NCI-H774 (cell line): ENCODE measurements at regions not wholly inside any gene's neighbourhood (a gene's known extent, or its start where the extent isn't known, plus 50 kb on each side); places are given as distances from the start of the nearest gene placed in this dataset.

Experiments
- DNase-seq: peaks from one replicate; lab custom pipeline; 2025; lab: John Stamatoyannopoulos, UW

DNA sequence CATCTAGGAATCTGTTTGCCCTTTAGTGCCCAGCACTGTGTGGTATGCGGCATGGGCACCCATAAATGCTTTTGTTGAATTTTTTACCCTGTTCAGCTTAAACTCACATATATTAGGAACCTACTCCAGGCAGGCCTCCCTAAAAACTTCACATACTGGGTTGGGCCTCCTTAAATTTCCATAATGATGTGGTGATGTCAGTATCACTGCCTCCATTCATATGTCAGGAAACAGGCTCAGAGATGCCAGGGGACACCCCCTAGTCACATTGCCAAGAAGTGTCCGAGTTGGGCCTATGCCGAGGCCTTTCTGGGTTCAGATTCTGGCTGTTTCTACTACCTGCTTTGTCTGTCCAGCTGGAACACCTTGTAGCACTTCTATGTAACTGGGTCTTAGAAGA, 55.7 kb upstream of the RUNX3 start:
- DNase-seq = no peak

DNA sequence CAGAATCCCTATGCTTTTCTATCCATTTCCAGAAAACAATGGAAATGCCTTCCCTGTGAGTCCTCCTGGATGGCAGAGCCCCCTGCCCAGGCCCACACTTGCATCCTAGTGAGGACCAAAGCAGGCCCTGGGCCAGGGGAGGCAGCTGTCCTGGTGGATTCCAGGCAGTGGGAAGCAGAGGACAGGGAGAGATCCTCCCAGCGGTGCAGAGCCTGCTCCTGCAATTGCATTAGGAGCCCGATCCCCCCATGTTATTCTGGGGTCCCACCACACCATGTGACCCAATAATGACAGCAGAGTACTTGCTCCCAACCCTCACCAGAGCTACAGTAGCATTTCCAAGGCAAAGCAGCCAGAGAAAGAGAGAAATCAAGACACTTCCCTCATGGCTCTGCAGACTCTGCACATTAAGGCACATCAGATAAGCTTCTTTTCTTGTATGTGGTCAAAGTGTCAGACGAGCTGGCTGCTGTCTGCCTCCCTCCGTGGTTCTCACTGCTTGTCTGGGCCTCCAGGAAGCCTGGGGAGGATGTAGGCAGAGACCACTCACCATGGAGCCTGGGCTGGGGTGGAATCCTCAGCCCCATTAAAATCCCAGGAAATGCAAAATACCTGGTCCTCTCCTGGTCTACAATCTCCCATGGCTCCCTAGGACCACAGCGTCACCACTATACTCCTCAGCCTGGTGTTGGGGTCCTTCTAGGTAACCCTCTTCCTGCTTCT, 54.9 kb upstream of the RUNX3 start:
- no peak for DNase-seq

DNA sequence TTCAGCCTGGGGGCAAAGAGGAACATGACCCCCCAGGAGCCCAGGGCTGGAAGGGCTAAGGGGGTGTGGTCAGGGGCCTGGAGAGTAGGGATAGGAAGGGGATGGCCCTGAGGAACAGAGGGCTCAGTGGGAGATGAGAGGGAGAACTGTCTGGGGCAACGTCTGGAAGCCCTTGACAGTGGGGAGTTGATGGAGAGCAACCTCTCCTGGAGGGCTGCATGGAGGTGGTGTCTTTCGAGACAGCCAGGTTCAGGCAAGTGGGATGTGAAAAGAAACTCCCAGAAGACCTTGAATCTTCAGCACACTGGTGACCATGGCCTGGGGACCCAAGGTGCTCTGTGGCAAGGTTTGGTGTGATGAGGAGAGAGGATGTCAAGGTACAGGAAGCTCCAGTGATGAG, 54.2 kb upstream of the RUNX3 start:
- no peak for DNase-seq

DNA sequence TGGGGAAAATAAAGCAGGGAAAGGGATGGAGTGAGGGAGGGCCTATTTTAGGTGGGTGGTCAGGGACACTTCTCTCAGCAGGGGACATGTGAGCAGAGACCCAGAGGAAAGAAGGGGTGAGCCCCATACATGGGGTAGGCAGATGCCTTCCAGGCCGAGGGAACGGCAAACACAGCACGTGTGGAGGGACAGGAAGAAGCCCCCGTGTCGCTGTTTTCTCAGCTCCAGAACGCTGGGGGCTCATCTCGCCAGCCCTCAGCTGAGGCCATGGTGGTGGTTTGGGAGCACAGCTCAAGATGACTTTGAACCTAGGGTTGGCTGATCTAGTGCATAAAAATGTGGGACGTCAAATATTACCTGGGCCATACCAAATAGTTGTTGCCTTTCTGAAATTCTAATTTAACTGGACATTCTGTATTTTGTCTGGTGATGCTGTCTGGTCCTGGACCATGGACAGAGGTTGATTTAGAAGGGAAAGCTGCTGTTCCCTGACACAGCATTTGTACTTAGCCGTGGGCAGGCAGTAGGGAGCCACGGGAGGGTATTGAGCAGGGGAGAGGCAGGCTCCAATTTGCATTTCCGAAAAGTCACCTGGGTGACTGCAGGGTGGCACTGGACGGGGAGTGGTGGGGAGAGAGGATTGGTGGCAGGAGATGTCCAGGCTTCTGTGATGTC, 53.1 kb upstream of the RUNX3 start:
- no peak for DNase-seq

DNA sequence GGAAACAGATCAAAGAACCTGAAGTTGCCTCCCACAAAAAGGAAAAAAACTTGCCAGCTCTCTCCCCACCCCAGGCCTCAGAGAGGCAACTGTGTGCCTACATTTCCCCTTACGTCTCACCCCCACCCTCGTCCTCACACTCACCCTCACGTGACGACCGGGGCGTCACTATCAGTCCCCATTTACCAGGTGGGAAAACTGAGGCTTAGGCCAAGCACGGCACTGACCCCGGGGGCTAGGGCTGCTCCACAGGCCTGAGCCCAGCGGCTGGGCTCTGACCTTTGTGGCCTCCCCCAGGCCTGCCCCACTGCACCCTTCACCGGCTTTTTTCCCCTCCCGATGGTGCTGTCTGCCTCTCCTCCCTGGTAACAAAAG, 51.5 kb upstream of the RUNX3 start:
- no peak for DNase-seq

DNA sequence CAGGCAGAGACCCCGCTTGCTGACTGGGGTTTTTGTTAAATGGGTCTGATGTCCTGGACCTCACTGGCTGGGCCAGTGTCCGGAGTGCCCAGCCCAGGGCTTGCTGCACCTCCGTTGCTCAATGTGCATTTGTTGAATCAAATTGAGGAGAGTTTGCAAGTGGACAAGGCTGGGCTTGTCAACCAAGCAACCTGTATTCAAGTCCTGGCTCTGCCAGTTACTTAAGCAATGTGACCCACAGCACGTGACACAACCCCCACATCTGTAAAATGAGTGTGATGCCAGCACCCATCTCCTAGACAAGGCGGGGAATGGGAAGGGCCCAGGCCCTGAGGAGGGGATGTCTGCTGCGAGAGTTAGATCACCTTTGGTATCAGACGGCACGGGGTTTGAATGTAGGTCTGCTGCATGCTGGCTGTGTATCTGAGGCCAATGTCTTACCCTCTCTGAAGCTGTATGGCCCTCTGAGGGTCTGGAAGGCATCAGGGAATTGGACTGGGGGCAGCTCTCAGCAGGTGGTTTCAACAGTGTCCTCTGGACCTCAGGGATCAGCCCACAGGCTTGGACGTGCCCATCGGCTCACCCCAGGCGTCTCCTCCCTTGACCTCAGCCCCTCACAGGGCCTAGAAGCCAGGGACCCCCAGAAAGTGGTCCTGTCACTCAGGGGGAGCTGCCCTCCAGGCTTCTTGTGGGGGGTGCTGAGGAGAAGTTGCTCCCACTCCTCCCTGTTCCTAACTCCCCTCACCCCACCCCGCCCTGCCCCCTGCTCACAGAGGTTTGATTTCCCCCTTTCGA, 51.0 kb upstream of the RUNX3 start:
- DNase-seq = no peak
